Activated CD8-positive, alpha-beta memory T cell treated with anti-CD3 and anti-CD28 coated beads for 1 hour (primary cell): ENCODE measurements at regions not wholly inside any gene's neighbourhood (a gene's known extent, or its start where the extent isn't known, plus 50 kb on each side); places are given as distances from the start of the nearest gene placed in this dataset.

Source experiments
- DNase-seq, 2 donors: peaks; one replicate each; pipeline ENCODE4 v3.0.0-alpha.2; 2020; ENCODE audit warnings: low read depth in 1 of 2; ENCODE audit errors: extremely low read depth in 1 of 2

DNA sequence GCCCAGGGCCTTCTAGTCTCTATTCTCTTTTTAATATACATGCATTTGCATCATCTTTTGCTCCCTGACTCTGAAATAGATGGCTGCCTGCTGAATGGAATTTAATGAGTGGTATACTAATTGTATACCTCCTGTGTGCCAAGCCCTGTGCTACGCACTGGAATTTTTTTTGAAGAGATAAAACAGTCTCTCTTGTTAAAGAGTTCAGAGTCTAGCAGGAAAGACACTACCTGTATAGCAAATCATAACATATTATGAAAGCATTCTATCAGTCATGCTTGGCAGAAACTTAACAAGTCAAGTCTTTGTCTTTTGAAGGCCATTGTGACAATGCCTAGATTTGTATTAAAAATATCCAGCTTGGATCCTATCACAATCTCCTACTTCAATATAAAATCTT, 63.7 kb upstream of the SESN3 start:
- DNase-seq, result no peak

DNA sequence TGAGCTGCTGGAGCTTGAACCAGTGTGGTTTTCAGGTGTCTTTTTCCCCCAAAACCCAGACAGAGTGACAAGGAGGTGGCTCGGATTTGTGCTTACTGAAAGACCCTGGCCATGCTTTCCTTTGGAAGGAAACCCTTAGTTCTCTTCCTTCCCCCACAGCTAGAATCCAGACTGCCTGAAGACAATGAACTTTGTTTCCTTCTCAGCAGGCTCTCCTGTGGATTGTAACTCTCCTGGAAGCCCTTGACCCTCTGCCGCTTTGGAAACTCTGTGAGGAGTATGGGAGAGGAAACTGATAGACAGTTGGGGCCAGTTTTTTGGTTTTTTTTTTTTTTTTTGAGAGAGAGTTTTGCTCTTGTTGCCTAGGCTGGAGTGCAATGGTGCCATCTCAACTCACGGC, 62.1 kb upstream of the SESN3 start:
- no peak for DNase-seq

DNA sequence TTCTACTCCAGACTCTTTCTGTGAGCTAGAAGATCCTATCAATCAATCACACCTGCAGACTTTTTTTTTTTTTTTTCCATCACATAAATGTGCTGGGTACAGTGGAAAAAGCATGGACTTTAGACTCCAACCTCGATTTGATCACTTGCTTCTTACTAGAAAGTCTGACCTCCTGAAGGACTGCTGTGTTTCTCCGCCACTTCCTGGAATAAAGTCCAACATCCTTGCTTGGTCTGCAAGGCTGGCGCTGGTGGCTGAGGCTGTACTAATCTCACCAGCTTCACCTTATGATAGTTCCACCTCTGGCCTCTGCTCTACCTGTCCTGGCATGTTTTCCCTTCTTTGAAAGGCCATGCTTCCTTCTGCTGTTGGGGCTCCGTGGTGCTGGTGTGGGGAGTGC, 60.9 kb upstream of the SESN3 start:
- DNase-seq, result no peak

DNA sequence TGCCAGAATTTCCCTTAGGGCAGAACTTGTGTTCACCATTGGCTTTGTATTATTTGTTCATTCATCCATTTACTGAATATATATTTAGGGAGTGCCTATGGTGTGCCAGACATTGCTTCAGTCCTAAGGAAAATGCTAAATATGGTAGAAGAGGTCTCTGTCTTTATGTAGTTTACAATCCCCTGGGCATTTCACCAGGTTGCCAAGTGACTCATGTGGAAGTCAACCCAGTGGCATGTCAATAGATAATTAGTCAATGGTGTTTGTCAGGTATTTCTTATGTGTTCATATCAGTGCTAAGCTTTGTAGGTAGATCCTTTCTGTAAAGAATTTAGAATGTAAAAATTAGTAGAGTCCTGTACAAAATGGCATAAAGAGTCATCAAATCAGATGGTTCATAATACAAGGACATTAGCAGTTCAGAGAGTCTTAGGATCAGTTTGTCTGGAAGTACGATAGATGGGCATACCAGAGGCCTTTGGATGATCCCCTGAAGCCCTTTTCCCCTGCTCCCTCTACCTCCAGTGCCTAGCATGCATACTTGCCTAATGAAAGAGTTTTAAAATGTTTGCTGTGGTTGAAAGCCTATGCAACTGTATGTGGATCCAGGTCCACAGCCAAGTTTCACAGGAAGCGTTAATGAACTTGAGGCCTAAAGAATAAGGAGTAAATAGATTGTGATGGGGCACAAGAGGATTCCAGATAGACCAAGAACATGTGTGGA, 58.5 kb upstream of the SESN3 start:
- DNase-seq, result no peak

DNA sequence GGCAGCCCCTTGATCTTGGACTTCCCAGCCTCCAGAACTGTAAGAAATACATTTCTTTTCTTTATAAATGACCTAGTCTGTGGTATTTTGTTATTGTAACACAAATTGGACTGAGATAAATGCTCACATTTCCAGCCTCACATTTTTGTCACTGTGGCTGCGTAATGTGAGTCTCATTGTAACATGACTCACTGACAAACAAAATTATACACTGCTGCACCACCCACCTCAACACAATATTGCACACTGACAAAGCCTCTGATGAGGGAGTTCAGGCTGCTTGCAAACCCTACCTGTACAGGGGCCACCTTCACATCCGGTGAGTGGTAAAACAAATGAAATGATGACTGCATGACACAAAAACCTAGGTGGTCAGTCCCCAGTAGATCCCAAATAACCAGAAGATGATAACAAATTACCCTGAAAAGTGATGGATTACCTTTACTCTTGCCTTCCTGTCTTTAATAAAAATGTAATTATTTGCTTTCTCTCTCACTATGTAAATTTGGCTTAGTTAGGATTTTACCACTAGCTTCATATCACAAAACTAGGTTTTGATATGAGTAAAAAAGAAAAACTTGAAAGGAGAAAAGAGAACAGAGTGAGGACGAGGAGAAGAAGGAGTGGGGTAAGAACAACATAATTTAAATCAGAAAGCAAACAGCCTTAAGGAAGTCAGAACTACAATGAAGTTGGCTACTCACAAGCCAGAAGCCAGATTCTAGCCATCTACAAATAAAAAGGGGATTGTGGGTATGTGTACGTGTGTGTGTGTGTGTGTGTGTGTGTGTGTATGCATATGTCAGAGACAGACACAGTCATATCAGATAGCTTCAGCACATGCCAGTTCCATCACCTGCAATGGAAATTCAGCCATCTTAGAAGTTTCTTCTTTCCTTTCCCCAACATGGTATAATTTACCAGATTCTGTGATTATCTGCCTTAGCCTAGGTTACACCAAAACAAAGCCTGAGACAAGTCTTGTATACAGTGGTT, 53.4 kb upstream of the SESN3 start:
- DNase-seq, result no peak

DNA sequence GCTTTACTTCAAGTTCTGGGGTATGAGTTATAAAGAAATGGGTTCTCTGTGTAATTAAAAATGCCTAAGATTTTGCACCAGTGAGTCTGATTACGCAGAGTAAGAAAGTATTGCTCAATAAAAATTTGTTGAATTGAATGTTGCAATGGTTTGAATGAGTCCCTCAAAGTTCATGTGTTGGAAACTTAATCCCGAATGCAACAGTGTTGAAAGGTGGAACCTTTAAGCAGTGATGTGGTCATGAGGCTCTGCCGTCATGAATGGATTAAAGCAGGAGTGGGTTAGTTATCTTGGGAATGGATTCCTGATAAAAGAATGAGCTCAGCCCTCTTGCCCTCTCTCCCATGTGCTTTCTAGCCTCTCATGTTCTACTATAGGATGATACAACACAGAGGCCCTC, 52.6 kb upstream of the SESN3 start:
- no peak for DNase-seq

DNA sequence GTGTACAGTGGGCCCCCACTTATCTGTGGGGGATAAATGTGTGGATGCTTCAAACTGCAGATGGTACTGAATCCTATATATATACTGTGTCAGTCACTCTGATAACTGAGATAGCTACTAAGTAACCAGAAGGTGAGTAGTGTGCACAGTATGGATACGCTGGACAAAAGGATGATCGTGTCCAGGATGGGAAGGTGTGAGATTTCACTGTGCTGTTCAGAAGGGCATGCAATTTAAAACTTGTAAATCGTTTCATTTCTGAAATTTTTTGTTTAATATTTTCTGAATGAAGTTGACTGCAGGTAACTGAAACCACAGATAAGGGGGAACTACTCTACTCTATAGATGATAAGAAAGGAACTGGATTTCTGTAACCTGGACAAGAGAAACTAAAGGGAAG, 52.1 kb upstream of the SESN3 start:
- DNase-seq, result no peak

DNA sequence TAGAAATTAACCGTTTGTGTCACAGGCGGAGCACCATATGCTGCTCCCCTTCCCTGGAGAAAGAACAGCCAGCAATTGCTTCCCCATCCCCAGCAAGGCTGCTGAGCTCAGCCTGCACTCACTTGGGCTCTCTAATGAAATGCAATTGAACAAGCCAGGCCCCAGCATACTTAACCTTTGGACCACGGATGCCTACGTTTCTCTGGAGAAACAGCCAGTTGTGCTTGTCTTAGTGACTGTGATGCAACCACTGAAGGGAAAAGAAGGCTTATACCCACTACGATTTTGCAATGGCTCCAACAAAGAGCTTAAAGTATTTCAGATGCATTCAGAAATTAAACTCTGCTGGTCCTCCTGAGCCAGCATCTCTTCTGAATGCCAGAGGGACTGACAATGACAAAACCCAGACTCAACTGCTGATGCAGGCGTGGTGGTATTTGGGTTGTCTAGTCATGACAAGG, 51.3 kb upstream of the SESN3 start:
- no peak for DNase-seq
